HCT116 (cell line): ENCODE measurements at regions not wholly inside any gene's neighbourhood (a gene's known extent, or its start where the extent isn't known, plus 50 kb on each side); places are given as distances from the start of the nearest gene placed in this dataset.

ENCODE experiments used
- ATAC-seq: fragments of 200-7000 bp; cut with Tn5 transposase; 2 replicates; pipeline ENCODE4 v1.9.1; 2020; ENCODE audit warnings: mild to moderate bottlenecking, moderate library complexity
- BruUV-seq: library from RNA; stranded (reverse); fragments of 400-500 nt; replicated peaks from 2 replicates; lab custom pipeline; 2021; lab: Mats Ljungman, UMichigan
- CTCF ChIA-PET: fragments of 300-600 bp; sonication (Branson Sonifier 250); formaldehyde crosslinking; loops from one replicate; lab custom pipeline; 2021; ENCODE audit warnings: antibody characterized with exemption; lab: Charles Lee
- POLR2A ChIA-PET: fragments of 300-600, 350-600 bp; sonication (Branson Sonifier 250); formaldehyde crosslinking; loops from one replicate; lab custom pipeline; 2021; ENCODE audit warnings: antibody characterized with exemption; lab: Charles Lee
- RAD21 ChIA-PET, 2 experiments: fragments of 300-600 bp; sonication (Branson Sonifier 250); formaldehyde crosslinking; loops; one replicate each; lab custom pipeline; 2023; ENCODE audit warnings: low total read pairs in 2 of 2; ENCODE audit not compliant: uncharacterized antibody in 2 of 2, unreplicated experiment in 2 of 2, low non-redundant PET in 1 of 2; lab: Charles Lee
- DNase-seq: peaks from one replicate; pipeline ENCODE4 v3.0.0-alpha.2; 2010; ENCODE audit warnings: low read depth, low spot score
- H2AFZ ChIP-seq: fragments of 200-600 bp; shearing (Covaris generic), sonication (generic); 2 replicates; pipeline ENCODE4 v1.6.1; 2017; ENCODE audit warnings: low read depth, mixed run types, mixed read lengths, antibody characterized with exemption, low read length; ENCODE audit not compliant: poor library complexity, severe bottlenecking
- H3K27ac ChIP-seq: 2 replicates; pipeline ENCODE4 v1.5.1; 2012; ENCODE audit warnings: low read depth, low read length
- H3K27me3 ChIP-seq: fragments of 200-600 bp; sonication (generic); 2 replicates; pipeline ENCODE4 v1.6.1; 2016; ENCODE audit warnings: mixed run types, low read length, mixed read lengths; ENCODE audit not compliant: insufficient read depth
- H3K36me3 ChIP-seq, 2 experiments: fragments of 200-500 bp in 1 of 2; fragments of 200-600 bp in 1 of 2; sonication (Bioruptor generic) in 1 of 2; sonication (generic) in 1 of 2; 2 replicates each; pipeline versions ENCODE4 v1.5.1 to v1.6.1; 2014 to 2016; ENCODE audit warnings: low read length in 2 of 2, inconsistent platforms in 1 of 2, mixed read lengths in 1 of 2, mixed run types in 1 of 2; ENCODE audit not compliant: insufficient read depth in 2 of 2, control insufficient read depth in 1 of 2
- H3K4me1 ChIP-seq, 2 experiments: fragments of 200-600 bp in 1 of 2; sonication (generic) in 1 of 2; 2 replicates each; pipeline versions ENCODE4 v1.5.1 to v1.6.1; 2012 to 2017; ENCODE audit warnings: low read length in 2 of 2, inconsistent platforms in 1 of 2, mild to moderate bottlenecking in 1 of 2, mixed read lengths in 1 of 2, mixed run types in 1 of 2, moderate library complexity in 1 of 2; ENCODE audit not compliant: insufficient read depth in 2 of 2, control insufficient read depth in 1 of 2
- H3K4me2 ChIP-seq: fragments of 200-600 bp; sonication (generic); 2 replicates; pipeline ENCODE4 v1.6.1; 2017; ENCODE audit warnings: mixed run types, low read length, mixed read lengths
- H3K4me3 ChIP-seq, 2 experiments: fragments of 200-600 bp in 1 of 2; sonication (generic) in 1 of 2; replicated peaks in 1 of 2; 2 replicates each; pipeline ENCODE4 v1.5.1; 2011 to 2016; ENCODE audit warnings: low read length in 2 of 2, control low read depth in 1 of 2, low read depth in 1 of 2, mild to moderate bottlenecking in 1 of 2, mixed read lengths in 1 of 2, mixed run types in 1 of 2
- H3K79me2 ChIP-seq: fragments of 200-600 bp; sonication (generic); 2 replicates; pipeline ENCODE4 v1.6.1; 2017; ENCODE audit warnings: mild to moderate bottlenecking, mixed run types, low read length, moderate library complexity, mixed read lengths; ENCODE audit not compliant: insufficient read depth
- H3K9ac ChIP-seq: fragments of 200-600 bp; sonication (generic); 2 replicates; pipeline ENCODE4 v1.6.1; 2016; ENCODE audit warnings: low read length, mixed read lengths
- H3K9me2 ChIP-seq: fragments of 200-600 bp; sonication (generic), shearing (Covaris generic); 2 replicates; pipeline ENCODE4 v1.6.1; 2017; ENCODE audit warnings: mixed run types, mild to moderate bottlenecking, moderate library complexity; ENCODE audit not compliant: insufficient read depth
- H3K9me3 ChIP-seq, 2 experiments: fragments of 200-500 bp in 1 of 2; fragments of 200-600 bp in 1 of 2; sonication (Bioruptor generic) in 1 of 2; sonication (generic) in 1 of 2; 2 replicates each; pipeline ENCODE4 v1.6.1; 2014 to 2017; ENCODE audit warnings: low read length in 2 of 2, mixed read lengths in 2 of 2, inconsistent platforms in 1 of 2, low read depth in 1 of 2, mild to moderate bottlenecking in 1 of 2, mixed run types in 1 of 2, moderate library complexity in 1 of 2; ENCODE audit not compliant: control insufficient read depth in 1 of 2, insufficient read depth in 1 of 2
- H4K20me1 ChIP-seq: fragments of 200-600 bp; sonication (generic), shearing (Covaris generic); 2 replicates; pipeline ENCODE4 v1.6.1; 2017; ENCODE audit warnings: mixed run types, mild to moderate bottlenecking, moderate library complexity; ENCODE audit not compliant: insufficient read depth
- CEBPB ChIP-seq: IDR thresholded peaks from 2 replicates; pipeline ENCODE4 v1.6.1; 2012; ENCODE audit warnings: low read depth
- CTCF ChIP-seq, 3 experiments: fragments of 200-600 bp in 1 of 3; sonication (generic) in 1 of 3; IDR thresholded peaks in 2 of 3; conservative IDR thresholded peaks in 1 of 3; 2 replicates each; pipeline ENCODE4 v1.5.1; 2012 to 2017; ENCODE audit warnings: low read depth in 2 of 3, low read length in 2 of 3, antibody characterized with exemption in 1 of 3, borderline replicate concordance in 1 of 3, control low read depth in 1 of 3, mild to moderate bottlenecking in 1 of 3, mixed read lengths in 1 of 3, mixed run types in 1 of 3, moderate library complexity in 1 of 3; ENCODE audit not compliant: insufficient read depth in 1 of 3
- ELF1 ChIP-seq: IDR thresholded peaks from 2 replicates; pipeline ENCODE4 v1.6.1; 2012; ENCODE audit warnings: low read depth, borderline replicate concordance
- EZH2phosphoT487 ChIP-seq: fragments of 200-600 bp; IDR thresholded peaks from 2 replicates; pipeline ENCODE4 v1.6.1; 2018; ENCODE audit warnings: antibody characterized with exemption, borderline replicate concordance
- REST ChIP-seq: IDR thresholded peaks from 2 replicates; pipeline ENCODE4 v1.6.1; 2012; ENCODE audit warnings: low read depth
- SP1 ChIP-seq: IDR thresholded peaks from 2 replicates; pipeline ENCODE4 v1.6.1; 2012; ENCODE audit warnings: low read depth
- SRF ChIP-seq: IDR thresholded peaks from 2 replicates; pipeline ENCODE4 v1.6.1; 2012; ENCODE audit warnings: low read depth
- TCF7L2 ChIP-seq: IDR thresholded peaks from 2 replicates; pipeline ENCODE4 v1.7.0; 2011; ENCODE audit warnings: borderline replicate concordance, inconsistent platforms; ENCODE audit not compliant: insufficient read depth, insufficient read length; ENCODE audit errors: extremely low read depth
- ZBTB33 ChIP-seq: IDR thresholded peaks from 2 replicates; pipeline ENCODE4 v1.6.1; 2011; ENCODE audit warnings: mild to moderate bottlenecking, low read length, moderate library complexity; ENCODE audit not compliant: insufficient replicate concordance; ENCODE audit errors: extremely low read depth
- ZFX ChIP-seq: fragments of 450-650 bp; IDR thresholded peaks from 2 replicates; pipeline ENCODE4 v1.6.1; 2017
- ZNF274 ChIP-seq: fragments of 200-500 bp; sonication (Bioruptor generic); IDR thresholded peaks from 2 replicates; pipeline ENCODE4 v1.6.1; 2014; ENCODE audit warnings: mild to moderate bottlenecking, low read depth, low read length, inconsistent platforms
- intact Hi-C: fragments of 100-400 bp; cut with micrococcal nuclease; formaldehyde crosslinking; loops from 2 replicates; pipeline ENCODE4 v1.10.0; 2022

- POLR2A ChIA-PET = no interaction called here
- Histone ChIP-seq H3K4me1 (no peaks in the 10 kb centered on the region), H3K9ac (no peak overlapping the region), H3K4me3 (no peak overlapping the region), H3K4me2 (no peak overlapping the region), H3K79me2 (no peaks in the 10 kb centered on the region), H3K27me3 (peaks cover 89% of the 10 kb centered on the region), H3K27ac (no peak overlapping the region), H3K9me3 (no peaks in the 10 kb centered on the region), H3K9me2 (no peaks in the 10 kb centered on the region), H2AFZ (no peak overlapping the region), H4K20me1 (no peaks in the 10 kb centered on the region), H3K36me3 (no peaks in the 10 kb centered on the region)
- no peak for TF ChIP-seq ZBTB33
- no peak for TF ChIP-seq ZFX
- no peak for TF ChIP-seq ZNF274
- TF ChIP-seq ELF1 = no peak
- TF ChIP-seq EZH2phosphoT487 = no peak
- TF ChIP-seq CEBPB = no peak
- TF ChIP-seq SP1 = no peak
- TF ChIP-seq REST = no peak
- TF ChIP-seq SRF = no peak
- TF ChIP-seq CTCF (IDR thresholded peaks at IDR 0.05 in 2 of 3, conservative IDR thresholded peaks at IDR 0.05 in 1 of 3; ENCODE audit: borderline replicate concordance in 1 of 3, insufficient read depth in 1 of 3, low read depth in 2 of 3, low read length in 2 of 3) = no peak
- no peak for TF ChIP-seq TCF7L2
- CTCF ChIA-PET = interaction anchor here (0.7 kb wide), 1 partner anchor 12 kb away, joined by 4 read pairs; no protein-coding TSS in a partner anchor
- RAD21 ChIA-PET = no interaction called here
- DNase-seq = no peak
- no peak for ATAC-seq
- intact Hi-C loops = no loop called here
- no TSS peak for BruUV-seq
Observed at GRCh38 chr15:79608066-79608864, 176.1 kb downstream of the MINAR1 start.
